ENCODE measurements at regions not wholly inside any gene's neighbourhood (a gene's known extent, or its start where the extent isn't known, plus 50 kb on each side); places are given as distances from the start of the nearest gene placed in this dataset.

- TF ChIP-seq POLR2AphosphoS5 (IDR thresholded peaks at IDR 0.05), result no peak
- TF ChIP-seq, protein P1, sequence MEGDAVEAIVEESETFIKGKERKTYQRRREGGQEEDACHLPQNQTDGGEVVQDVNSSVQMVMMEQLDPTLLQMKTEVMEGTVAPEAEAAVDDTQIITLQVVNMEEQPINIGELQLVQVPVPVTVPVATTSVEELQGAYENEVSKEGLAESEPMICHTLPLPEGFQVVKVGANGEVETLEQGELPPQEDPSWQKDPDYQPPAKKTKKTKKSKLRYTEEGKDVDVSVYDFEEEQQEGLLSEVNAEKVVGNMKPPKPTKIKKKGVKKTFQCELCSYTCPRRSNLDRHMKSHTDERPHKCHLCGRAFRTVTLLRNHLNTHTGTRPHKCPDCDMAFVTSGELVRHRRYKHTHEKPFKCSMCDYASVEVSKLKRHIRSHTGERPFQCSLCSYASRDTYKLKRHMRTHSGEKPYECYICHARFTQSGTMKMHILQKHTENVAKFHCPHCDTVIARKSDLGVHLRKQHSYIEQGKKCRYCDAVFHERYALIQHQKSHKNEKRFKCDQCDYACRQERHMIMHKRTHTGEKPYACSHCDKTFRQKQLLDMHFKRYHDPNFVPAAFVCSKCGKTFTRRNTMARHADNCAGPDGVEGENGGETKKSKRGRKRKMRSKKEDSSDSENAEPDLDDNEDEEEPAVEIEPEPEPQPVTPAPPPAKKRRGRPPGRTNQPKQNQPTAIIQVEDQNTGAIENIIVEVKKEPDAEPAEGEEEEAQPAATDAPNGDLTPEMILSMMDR (IDR thresholded peaks at IDR 0.05), result no peak
- no peak for TF ChIP-seq POLR2A (IDR thresholded peaks at IDR 0.05)
These were observed 231.0 kb upstream of the IGF1R start for GRCh38 chr15:98417346-98417745.
